Mucosa of rectum (tissue), 2 donors: ENCODE measurements at regions not wholly inside any gene's neighbourhood (a gene's known extent, or its start where the extent isn't known, plus 50 kb on each side); places are given as distances from the start of the nearest gene placed in this dataset.

ENCODE experiments used
- H3K27ac ChIP-seq, 2 donors: one replicate each; pipeline ENCODE4 v1.7.0; 2013; ENCODE audit warnings: inconsistent platforms in 2 of 2, low read depth in 2 of 2, low read length in 2 of 2
- H3K27me3 ChIP-seq, 2 donors: one replicate each; pipeline ENCODE4 v1.7.0; 2013; ENCODE audit warnings: low read length in 2 of 2; ENCODE audit not compliant: control insufficient read depth in 2 of 2, insufficient read depth in 2 of 2
- H3K36me3 ChIP-seq, 2 donors: one replicate each; pipeline ENCODE4 v1.7.0; 2013; ENCODE audit warnings: low read length in 2 of 2; ENCODE audit not compliant: control insufficient read depth in 2 of 2, insufficient read depth in 2 of 2
- H3K4me1 ChIP-seq, 2 donors: one replicate each; pipeline ENCODE4 v1.7.0; 2013; ENCODE audit warnings: low read length in 2 of 2, mild to moderate bottlenecking in 1 of 2; ENCODE audit not compliant: control insufficient read depth in 2 of 2, insufficient read depth in 2 of 2
- H3K4me3 ChIP-seq, 2 donors: one replicate each; pipeline ENCODE4 v1.7.0; 2013; ENCODE audit warnings: low read length in 2 of 2
- H3K9ac ChIP-seq, 2 donors: one replicate each; pipeline ENCODE4 v1.7.0; 2013; ENCODE audit warnings: low read length in 2 of 2, low read depth in 1 of 2, mild to moderate bottlenecking in 1 of 2
- H3K9me3 ChIP-seq, 2 donors: one replicate each; pipeline ENCODE4 v1.7.0; 2013; ENCODE audit warnings: low read length in 2 of 2; ENCODE audit not compliant: control insufficient read depth in 2 of 2
- donor health status: healthy.
- donor health status: Normal muscosa, but diverticular disease.

GRCh38 chr5:8568858-8569257, 699.9 kb downstream of the MTRR start:
- no peak overlapping the region for H3K27ac ChIP-seq
- H3K36me3 ChIP-seq = no peaks in the 10 kb centered on the region
- H3K4me1 ChIP-seq = no peaks in the 10 kb centered on the region
- no peak overlapping the region for H3K9ac ChIP-seq
- H3K27me3 ChIP-seq = no peaks in the 10 kb centered on the region
- no peaks in the 10 kb centered on the region for H3K9me3 ChIP-seq
- no peak overlapping the region for H3K4me3 ChIP-seq

- Histone ChIP-seq H3K9me3 (no peaks in the 10 kb centered on the region), H3K4me1 (no peaks in the 10 kb centered on the region), H3K27ac (no peak overlapping the region), H3K27me3 (no peaks in the 10 kb centered on the region), H3K9ac (no peak overlapping the region), H3K4me3 (no peak overlapping the region), H3K36me3 (no peaks in the 10 kb centered on the region)
Observed at GRCh38 chr5:8570528-8570927, 701.6 kb downstream of the MTRR start.

- no peaks in the 10 kb centered on the region for H3K4me1 ChIP-seq
- H3K4me3 ChIP-seq = no peak overlapping the region
Observed at GRCh38 chr5:8576178-8576577, 707.2 kb downstream of the MTRR start.

GRCh38 chr5:8577792-8578191, 708.8 kb downstream of the MTRR start:
- H3K27me3 ChIP-seq = no peaks in the 10 kb centered on the region
- H3K27ac ChIP-seq = no peak overlapping the region
- H3K36me3 ChIP-seq = no peaks in the 10 kb centered on the region

More at GRCh38 chr5:8576178-8576577, 707.2 kb downstream of the MTRR start:
- Histone ChIP-seq H3K36me3 (no peaks in the 10 kb centered on the region), H3K27ac (no peak overlapping the region), H3K9ac (no peak overlapping the region), H3K9me3 (no peaks in the 10 kb centered on the region), H3K27me3 (no peaks in the 10 kb centered on the region)

GRCh38 chr5:8580298-8580697, 711.4 kb downstream of the MTRR start:
- H3K4me3 ChIP-seq = no peak overlapping the region
- H3K27ac ChIP-seq = no peak overlapping the region

More at GRCh38 chr5:8577792-8578191, 708.8 kb downstream of the MTRR start:
- no peaks in the 10 kb centered on the region for H3K4me1 ChIP-seq
- no peaks in the 10 kb centered on the region for H3K9me3 ChIP-seq
- H3K9ac ChIP-seq = no peak overlapping the region
- H3K4me3 ChIP-seq = no peak overlapping the region

GRCh38 chr5:8581047-8581446, 712.1 kb downstream of the MTRR start:
- no peak overlapping the region for H3K4me3 ChIP-seq
- H3K27ac ChIP-seq = no peak overlapping the region
- H3K4me1 ChIP-seq = no peaks in the 10 kb centered on the region
- H3K9me3 ChIP-seq = no peaks in the 10 kb centered on the region
- H3K36me3 ChIP-seq = no peaks in the 10 kb centered on the region
- H3K27me3 ChIP-seq = no peaks in the 10 kb centered on the region
- no peak overlapping the region for H3K9ac ChIP-seq

More at GRCh38 chr5:8580298-8580697, 711.4 kb downstream of the MTRR start:
- no peaks in the 10 kb centered on the region for H3K9me3 ChIP-seq
- no peaks in the 10 kb centered on the region for H3K36me3 ChIP-seq
- H3K9ac ChIP-seq = no peak overlapping the region
- no peaks in the 10 kb centered on the region for H3K27me3 ChIP-seq
- H3K4me1 ChIP-seq = no peaks in the 10 kb centered on the region

GRCh38 chr5:8585230-8586018, 716.5 kb downstream of the MTRR start:
- no peaks in the 10 kb centered on the region for H3K36me3 ChIP-seq
- H3K4me1 ChIP-seq = no peaks in the 10 kb centered on the region
- no peak overlapping the region for H3K27ac ChIP-seq
- no peaks in the 10 kb centered on the region for H3K27me3 ChIP-seq
- no peaks in the 10 kb centered on the region for H3K9me3 ChIP-seq
- H3K4me3 ChIP-seq = no peak overlapping the region
- H3K9ac ChIP-seq = no peak overlapping the region

- Histone ChIP-seq H3K36me3 (no peaks in the 10 kb centered on the region), H3K27ac (no peak overlapping the region), H3K9me3 (no peaks in the 10 kb centered on the region), H3K4me3 (no peak overlapping the region), H3K27me3 (no peaks in the 10 kb centered on the region), H3K9ac (no peak overlapping the region), H3K4me1 (no peaks in the 10 kb centered on the region)
Observed at GRCh38 chr5:8590959-8591358, 722.0 kb downstream of the MTRR start.

GRCh38 chr5:8598356-8598755, 729.4 kb downstream of the MTRR start:
- H3K27ac ChIP-seq = no peak overlapping the region
- no peaks in the 10 kb centered on the region for H3K36me3 ChIP-seq
- no peak overlapping the region for H3K4me3 ChIP-seq
- no peaks in the 10 kb centered on the region for H3K9me3 ChIP-seq
- H3K27me3 ChIP-seq = no peaks in the 10 kb centered on the region
- no peak overlapping the region for H3K9ac ChIP-seq
- no peaks in the 10 kb centered on the region for H3K4me1 ChIP-seq

- no peaks in the 10 kb centered on the region for H3K27me3 ChIP-seq
- H3K4me1 ChIP-seq = no peaks in the 10 kb centered on the region
- no peaks in the 10 kb centered on the region for H3K36me3 ChIP-seq
- no peak overlapping the region for H3K4me3 ChIP-seq
- no peaks in the 10 kb centered on the region for H3K9me3 ChIP-seq
- no peak overlapping the region for H3K9ac ChIP-seq
- no peak overlapping the region for H3K27ac ChIP-seq
Observed at GRCh38 chr5:8598996-8599395, 730.0 kb downstream of the MTRR start.
